H9 (cell line): ENCODE measurements at regions not wholly inside any gene's neighbourhood (a gene's known extent, or its start where the extent isn't known, plus 50 kb on each side); places are given as distances from the start of the nearest gene placed in this dataset.

Source experiments
- DNase-seq: peaks from one replicate; pipeline ENCODE4 v3.0.0-alpha.2; 2017
- H2AFZ ChIP-seq: one replicate; pipeline ENCODE4 v1.6.1; 2013; ENCODE audit warnings: mild to moderate bottlenecking, low read length, control low read depth, moderate library complexity
- H2AK5ac ChIP-seq: 2 replicates; pipeline ENCODE4 v1.6.1; 2013; ENCODE audit warnings: low read length, control low read depth, mixed read lengths; ENCODE audit not compliant: insufficient read length
- H2BK120ac ChIP-seq: one replicate; pipeline ENCODE4 v1.6.1; 2013; ENCODE audit warnings: low read depth, mild to moderate bottlenecking, low read length, control low read depth, inconsistent platforms; ENCODE audit not compliant: poor library complexity, severe bottlenecking
- H2BK12ac ChIP-seq: 2 replicates; pipeline ENCODE4 v1.6.1; 2013; ENCODE audit warnings: low read length, control low read depth, mixed read lengths, low read depth; ENCODE audit not compliant: insufficient read length
- H2BK15ac ChIP-seq: 2 replicates; pipeline ENCODE4 v1.6.1; 2013; ENCODE audit warnings: low read depth, low read length, control low read depth
- H2BK20ac ChIP-seq: one replicate; pipeline ENCODE4 v1.6.1; 2013; ENCODE audit warnings: low read depth, mild to moderate bottlenecking, low read length, control low read depth, inconsistent platforms; ENCODE audit not compliant: poor library complexity, severe bottlenecking
- H2BK5ac ChIP-seq: 2 replicates; pipeline ENCODE4 v1.6.1; 2013; ENCODE audit warnings: low read length, control low read depth, mixed read lengths; ENCODE audit not compliant: insufficient read length
- H3K14ac ChIP-seq: 2 replicates; pipeline ENCODE4 v1.6.1; 2013; ENCODE audit warnings: low read length, control low read depth; ENCODE audit not compliant: insufficient read depth
- H3K18ac ChIP-seq: 2 replicates; pipeline ENCODE4 v1.6.1; 2013; ENCODE audit warnings: low read depth, mild to moderate bottlenecking, mixed read lengths, low read length, control low read depth; ENCODE audit not compliant: insufficient read length
- H3K23ac ChIP-seq: 2 replicates; pipeline ENCODE4 v1.6.1; 2013; ENCODE audit warnings: low read length, control low read depth, mixed read lengths, low read depth; ENCODE audit not compliant: insufficient read length
- H3K23me2 ChIP-seq: 2 replicates; pipeline ENCODE4 v1.6.1; 2013; ENCODE audit warnings: low read depth, mild to moderate bottlenecking, mixed read lengths, low read length, control low read depth; ENCODE audit not compliant: insufficient read length, poor library complexity, severe bottlenecking
- H3K27ac ChIP-seq: 2 replicates; pipeline ENCODE4 v1.5.1; 2013; ENCODE audit warnings: low read length, control low read depth, mixed read lengths, low read depth; ENCODE audit not compliant: insufficient read length
- H3K27me3 ChIP-seq: 2 replicates; pipeline ENCODE4 v1.6.1; 2013; ENCODE audit warnings: low read length, control low read depth, inconsistent platforms; ENCODE audit not compliant: insufficient read depth
- H3K4ac ChIP-seq: 2 replicates; pipeline ENCODE4 v1.6.1; 2013; ENCODE audit warnings: low read depth, mild to moderate bottlenecking, control low read depth, inconsistent platforms, low read length, moderate library complexity
- H3K4me1 ChIP-seq: 2 replicates; pipeline ENCODE4 v1.6.1; 2013; ENCODE audit warnings: low read length, control low read depth, inconsistent platforms; ENCODE audit not compliant: insufficient read depth
- H3K4me2 ChIP-seq: 2 replicates; pipeline ENCODE4 v1.6.1; 2013; ENCODE audit warnings: low read length, control low read depth, mixed read lengths; ENCODE audit not compliant: insufficient read length, insufficient read depth
- H3K56ac ChIP-seq: 2 replicates; pipeline ENCODE4 v1.6.1; 2013; ENCODE audit warnings: low read depth, mild to moderate bottlenecking, mixed read lengths, low read length, control low read depth; ENCODE audit not compliant: insufficient read length
- H3K79me1 ChIP-seq: 2 replicates; pipeline ENCODE4 v1.6.1; 2013; ENCODE audit warnings: low read depth, mild to moderate bottlenecking, moderate library complexity, low read length, control low read depth, inconsistent platforms; ENCODE audit not compliant: insufficient read depth, poor library complexity, severe bottlenecking
- H3K79me2 ChIP-seq: 2 replicates; pipeline ENCODE4 v1.6.1; 2013; ENCODE audit warnings: low read length, control low read depth, inconsistent platforms; ENCODE audit not compliant: insufficient read depth
- H3K9ac ChIP-seq: 2 replicates; pipeline ENCODE4 v1.6.1; 2013; ENCODE audit warnings: low read length, control low read depth, mixed read lengths; ENCODE audit not compliant: insufficient read length; ENCODE audit errors: extremely low read depth
- H3K9me3 ChIP-seq: one replicate; pipeline ENCODE4 v1.6.1; 2013; ENCODE audit warnings: low read depth, low read length, inconsistent platforms; ENCODE audit not compliant: control insufficient read depth
- H3T11ph ChIP-seq: one replicate; pipeline ENCODE4 v1.6.1; 2013; ENCODE audit warnings: mild to moderate bottlenecking, low read length, control low read depth, inconsistent platforms
- H4K20me1 ChIP-seq: one replicate; pipeline ENCODE4 v1.6.1; 2013; ENCODE audit not compliant: control insufficient read depth, insufficient read length, insufficient read depth
- H4K5ac ChIP-seq: 2 replicates; pipeline ENCODE4 v1.6.1; 2013; ENCODE audit warnings: low read depth, mild to moderate bottlenecking, mixed read lengths, low read length, control low read depth; ENCODE audit not compliant: insufficient read length
- H4K8ac ChIP-seq: replicated peaks from 2 replicates; pipeline ENCODE4 v1.6.1; 2013; ENCODE audit warnings: low read length, control low read depth, mixed read lengths, low read depth; ENCODE audit not compliant: insufficient read length
- H4K91ac ChIP-seq: 2 replicates; pipeline ENCODE4 v1.6.1; 2013; ENCODE audit warnings: low read depth, mild to moderate bottlenecking, moderate library complexity, mixed read lengths, low read length, control low read depth; ENCODE audit not compliant: insufficient read length
- H3K27ac Mint-ChIP-seq, 3 experiments: 2 replicates in 2 of 3; 3 replicates in 1 of 3; pipeline ENCODE4 v1.8.0; 2020 to 2021; ENCODE audit warnings: mixed read lengths in 3 of 3, mild to moderate bottlenecking in 1 of 3, moderate library complexity in 1 of 3
- H3K27me3 Mint-ChIP-seq: 2 replicates; pipeline ENCODE4 v1.8.0; 2021; ENCODE audit warnings: low read depth, mild to moderate bottlenecking, moderate library complexity, mixed read lengths
- H3K36me3 Mint-ChIP-seq, 3 experiments: 2 replicates in 2 of 3; 3 replicates in 1 of 3; pipeline ENCODE4 v1.8.0; 2020 to 2021; ENCODE audit warnings: low read depth in 3 of 3, mixed read lengths in 3 of 3; ENCODE audit not compliant: insufficient read depth in 1 of 3
- H3K4me1 Mint-ChIP-seq, 2 experiments: 2 replicates each; pipeline ENCODE4 v1.8.0; 2020; ENCODE audit warnings: mixed read lengths in 2 of 2
- H3K4me3 Mint-ChIP-seq, 2 experiments: 2 replicates in 1 of 2; 3 replicates in 1 of 2; pipeline ENCODE4 v1.8.0; 2020 to 2021; ENCODE audit warnings: mild to moderate bottlenecking in 2 of 2, mixed read lengths in 2 of 2, moderate library complexity in 1 of 2
- H3K9me3 Mint-ChIP-seq, 2 experiments: 2 replicates in 1 of 2; 3 replicates in 1 of 2; pipeline ENCODE4 v1.8.0; 2020; ENCODE audit warnings: mild to moderate bottlenecking in 2 of 2, mixed read lengths in 2 of 2, moderate library complexity in 1 of 2
- WGBS: extraction: QIAGEN DNeasy Blood & Tissue Kit; methylation state at CpG from one replicate; pipeline ENCODE4 v1.1.7; 2013; ENCODE audit warnings: missing lambda C conversion rate, low lambda C conversion rate, mixed read lengths; ENCODE audit not compliant: insufficient read length; ENCODE audit errors: extremely low coverage; 5-methylcytosine and 5-hydroxymethylcytosine counted together
- TF ChIP-seq, protein P1 (sequence below): fragments of 200-600 bp; sonication (generic); conservative IDR thresholded peaks from 3 replicates; pipeline ENCODE4 v1.8.0; 2021; ENCODE audit warnings: antibody characterized with exemption, mild to moderate bottlenecking

DNA sequence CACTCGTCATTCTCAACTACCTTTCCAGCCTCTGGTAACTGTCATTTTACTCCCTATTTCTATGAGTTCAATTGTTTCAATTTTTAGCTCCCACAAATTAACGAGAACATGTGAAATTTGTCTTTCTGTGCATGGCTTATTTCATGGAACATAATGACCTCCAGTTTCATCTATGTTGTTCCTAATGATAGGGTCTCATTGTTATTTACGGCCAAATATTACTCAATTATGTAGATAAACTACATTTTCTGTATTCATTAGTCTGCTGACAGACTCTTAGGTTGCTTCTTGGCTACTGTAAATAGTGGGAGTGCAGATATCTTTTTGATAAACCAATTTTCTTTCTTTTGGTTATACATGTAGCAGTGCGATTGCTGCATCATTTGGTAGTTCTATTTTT is 374.9 kb upstream of the ROBO1 start:
- H3K9me3 Mint-ChIP-seq: peaks cover 4 to 7% of the 10 kb centered on the region in 2 experiments; a peak in 2 of 5 replicates

More for the DNA sequence above, 374.9 kb upstream of the ROBO1 start:
- Histone ChIP-seq H4K20me1 (no peaks in the 10 kb centered on the region), H4K5ac (no peak overlapping the region), H3K79me2 (no peaks in the 10 kb centered on the region), H4K8ac (no peak overlapping the region), H3K9me3 (no peaks in the 10 kb centered on the region), H3K9ac (no peak overlapping the region), H3K79me1 (no peaks in the 10 kb centered on the region), H2BK12ac (no peak overlapping the region), H3K27ac (no peak overlapping the region), H3K4ac (no peak overlapping the region), H2BK15ac (no peak overlapping the region), H3K23ac (no peak overlapping the region), H2BK5ac (no peak overlapping the region), H3K14ac (no peak overlapping the region), H2BK20ac (no peak overlapping the region), H3K4me1 (no peaks in the 10 kb centered on the region), H3K23me2 (no peaks in the 10 kb centered on the region), H2AK5ac (no peak overlapping the region), H4K91ac (no peak overlapping the region), H3K56ac (no peak overlapping the region), H2BK120ac (no peak overlapping the region), H3T11ph (no peak overlapping the region), H3K27me3 (no peaks in the 10 kb centered on the region), H3K18ac (no peak overlapping the region), H3K4me2 (no peak overlapping the region), H2AFZ (no peak overlapping the region)
- no peak for DNase-seq
- Mint-ChIP-seq H3K4me1 (no peaks in the 10 kb centered on the region), H3K27ac (no peak overlapping the region), H3K36me3 (no peaks in the 10 kb centered on the region), H3K27me3 (peaks cover 3% of the 10 kb centered on the region; the same call in 1 of the 2 replicates), H3K4me3 (no peak overlapping the region)
- WGBS: no CpG with 5 or more reads among the region's 4 CpGs
- TF ChIP-seq, protein P1, sequence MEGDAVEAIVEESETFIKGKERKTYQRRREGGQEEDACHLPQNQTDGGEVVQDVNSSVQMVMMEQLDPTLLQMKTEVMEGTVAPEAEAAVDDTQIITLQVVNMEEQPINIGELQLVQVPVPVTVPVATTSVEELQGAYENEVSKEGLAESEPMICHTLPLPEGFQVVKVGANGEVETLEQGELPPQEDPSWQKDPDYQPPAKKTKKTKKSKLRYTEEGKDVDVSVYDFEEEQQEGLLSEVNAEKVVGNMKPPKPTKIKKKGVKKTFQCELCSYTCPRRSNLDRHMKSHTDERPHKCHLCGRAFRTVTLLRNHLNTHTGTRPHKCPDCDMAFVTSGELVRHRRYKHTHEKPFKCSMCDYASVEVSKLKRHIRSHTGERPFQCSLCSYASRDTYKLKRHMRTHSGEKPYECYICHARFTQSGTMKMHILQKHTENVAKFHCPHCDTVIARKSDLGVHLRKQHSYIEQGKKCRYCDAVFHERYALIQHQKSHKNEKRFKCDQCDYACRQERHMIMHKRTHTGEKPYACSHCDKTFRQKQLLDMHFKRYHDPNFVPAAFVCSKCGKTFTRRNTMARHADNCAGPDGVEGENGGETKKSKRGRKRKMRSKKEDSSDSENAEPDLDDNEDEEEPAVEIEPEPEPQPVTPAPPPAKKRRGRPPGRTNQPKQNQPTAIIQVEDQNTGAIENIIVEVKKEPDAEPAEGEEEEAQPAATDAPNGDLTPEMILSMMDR: no peak
